Body of pancreas (tissue), 4 donors: ENCODE measurements at regions not wholly inside any gene's neighbourhood (a gene's known extent, or its start where the extent isn't known, plus 50 kb on each side); places are given as distances from the start of the nearest gene placed in this dataset.

Source experiments
- POLR2A ChIP-seq, 3 donors: fragments of 450-650 bp; IDR thresholded peaks; one replicate each; pipeline ENCODE4 v1.6.1; 2016; ENCODE audit warnings: antibody characterized with exemption in 3 of 3, mild to moderate bottlenecking in 2 of 3
- TF ChIP-seq, protein P1 (sequence below), 7 experiments: fragments of 450-650 bp in 4 of 7; fragments of 200-600 bp in 3 of 7; sonication (generic) in 3 of 7; IDR thresholded peaks; one replicate each; pipeline ENCODE4 v1.5.1; 2016 to 2019; ENCODE audit warnings: antibody characterized with exemption in 7 of 7

DNA sequence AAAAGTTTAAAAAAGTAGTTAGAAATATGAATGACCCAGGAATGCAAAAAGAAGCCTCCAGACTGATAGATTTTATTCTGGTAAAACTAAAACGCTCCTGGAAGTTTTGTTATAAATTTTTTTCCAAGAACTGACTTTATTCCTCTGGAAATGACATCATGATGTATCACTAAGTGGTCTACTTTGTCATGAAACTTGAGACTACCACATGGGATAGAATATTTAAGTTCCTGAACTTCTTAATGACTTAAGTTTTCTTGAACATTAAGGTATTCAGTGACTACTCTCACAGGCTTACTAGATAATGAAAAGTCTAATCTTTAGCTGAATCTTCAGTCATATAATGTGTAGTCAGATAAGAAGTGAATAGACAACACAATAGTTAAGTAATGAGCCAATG lies 842.2 kb downstream of the USP25 start:
- TF ChIP-seq, protein P1, sequence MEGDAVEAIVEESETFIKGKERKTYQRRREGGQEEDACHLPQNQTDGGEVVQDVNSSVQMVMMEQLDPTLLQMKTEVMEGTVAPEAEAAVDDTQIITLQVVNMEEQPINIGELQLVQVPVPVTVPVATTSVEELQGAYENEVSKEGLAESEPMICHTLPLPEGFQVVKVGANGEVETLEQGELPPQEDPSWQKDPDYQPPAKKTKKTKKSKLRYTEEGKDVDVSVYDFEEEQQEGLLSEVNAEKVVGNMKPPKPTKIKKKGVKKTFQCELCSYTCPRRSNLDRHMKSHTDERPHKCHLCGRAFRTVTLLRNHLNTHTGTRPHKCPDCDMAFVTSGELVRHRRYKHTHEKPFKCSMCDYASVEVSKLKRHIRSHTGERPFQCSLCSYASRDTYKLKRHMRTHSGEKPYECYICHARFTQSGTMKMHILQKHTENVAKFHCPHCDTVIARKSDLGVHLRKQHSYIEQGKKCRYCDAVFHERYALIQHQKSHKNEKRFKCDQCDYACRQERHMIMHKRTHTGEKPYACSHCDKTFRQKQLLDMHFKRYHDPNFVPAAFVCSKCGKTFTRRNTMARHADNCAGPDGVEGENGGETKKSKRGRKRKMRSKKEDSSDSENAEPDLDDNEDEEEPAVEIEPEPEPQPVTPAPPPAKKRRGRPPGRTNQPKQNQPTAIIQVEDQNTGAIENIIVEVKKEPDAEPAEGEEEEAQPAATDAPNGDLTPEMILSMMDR (IDR thresholded peaks at IDR 0.05) = no peak
- TF ChIP-seq POLR2A (IDR thresholded peaks at IDR 0.05) = no peak
